K562 (cell line): ENCODE measurements at regions not wholly inside any gene's neighbourhood (a gene's known extent, or its start where the extent isn't known, plus 50 kb on each side); places are given as distances from the start of the nearest gene placed in this dataset.

Source experiments
- E4F1 ChIP-seq: fragments of 250-450 bp; sonication (Bioruptor Pico); IDR thresholded peaks from 2 replicates; pipeline ENCODE4 v1.5.0; 2021; ENCODE audit warnings: mild to moderate bottlenecking, borderline replicate concordance
- L3MBTL2 ChIP-seq: fragments of 450-650 bp; IDR thresholded peaks from 2 replicates; pipeline ENCODE4 v1.6.1; 2016; ENCODE audit warnings: mild to moderate bottlenecking, moderate library complexity
- SMARCE1 ChIP-seq: fragments of 450-650 bp; IDR thresholded peaks from 2 replicates; pipeline ENCODE4 v1.7.1; 2016; ENCODE audit warnings: mild to moderate bottlenecking
- SRSF1 ChIP-seq: fragments of 200-400 bp; formaldehyde crosslinking; IDR thresholded peaks from 2 replicates; pipeline ENCODE4 v1.6.1; 2017; ENCODE audit warnings: mild to moderate bottlenecking, low read depth, low read length, moderate library complexity
- SRSF3 ChIP-seq: fragments of 200-400 bp; formaldehyde crosslinking; IDR thresholded peaks from 2 replicates; pipeline ENCODE4 v1.6.1; 2016; ENCODE audit warnings: mild to moderate bottlenecking, low read length, moderate library complexity; ENCODE audit not compliant: insufficient read depth
- TFAM ChIP-seq: fragments of 250-450 bp; sonication (Bioruptor Pico); conservative IDR thresholded peaks from 2 replicates; pipeline ENCODE4 v1.5.0; 2021; ENCODE audit warnings: mild to moderate bottlenecking, moderate library complexity
- ZBTB26 ChIP-seq: fragments of 450-650 bp; formaldehyde crosslinking; IDR thresholded peaks from 2 replicates; pipeline ENCODE4 v1.4.0; 2022; ENCODE audit warnings: missing genetic modification characterization
- ZKSCAN1 ChIP-seq: fragments of 150-350 bp; IDR thresholded peaks from 2 replicates; pipeline ENCODE4 v1.6.1; 2016; ENCODE audit warnings: low read depth, low read length
- ZNF395 ChIP-seq: fragments of 200-800 bp; sonication (Bioruptor generic); IDR thresholded peaks from 2 replicates; pipeline ENCODE4 v1.6.1; 2017; ENCODE audit warnings: missing genetic modification characterization, missing compliant biosample characterization
- ZNF444 ChIP-seq: fragments of 250-450 bp; sonication (Bioruptor Pico); IDR thresholded peaks from 2 replicates; pipeline ENCODE4 v1.4.0; 2020; ENCODE audit warnings: mild to moderate bottlenecking, moderate library complexity
- TF ChIP-seq, protein P1 (sequence below): fragments of 250-450 bp; sonication (Bioruptor Pico); IDR thresholded peaks from 2 replicates; pipeline ENCODE4 v1.4.0; 2020; ENCODE audit warnings: mild to moderate bottlenecking, moderate library complexity, borderline replicate concordance

DNA sequence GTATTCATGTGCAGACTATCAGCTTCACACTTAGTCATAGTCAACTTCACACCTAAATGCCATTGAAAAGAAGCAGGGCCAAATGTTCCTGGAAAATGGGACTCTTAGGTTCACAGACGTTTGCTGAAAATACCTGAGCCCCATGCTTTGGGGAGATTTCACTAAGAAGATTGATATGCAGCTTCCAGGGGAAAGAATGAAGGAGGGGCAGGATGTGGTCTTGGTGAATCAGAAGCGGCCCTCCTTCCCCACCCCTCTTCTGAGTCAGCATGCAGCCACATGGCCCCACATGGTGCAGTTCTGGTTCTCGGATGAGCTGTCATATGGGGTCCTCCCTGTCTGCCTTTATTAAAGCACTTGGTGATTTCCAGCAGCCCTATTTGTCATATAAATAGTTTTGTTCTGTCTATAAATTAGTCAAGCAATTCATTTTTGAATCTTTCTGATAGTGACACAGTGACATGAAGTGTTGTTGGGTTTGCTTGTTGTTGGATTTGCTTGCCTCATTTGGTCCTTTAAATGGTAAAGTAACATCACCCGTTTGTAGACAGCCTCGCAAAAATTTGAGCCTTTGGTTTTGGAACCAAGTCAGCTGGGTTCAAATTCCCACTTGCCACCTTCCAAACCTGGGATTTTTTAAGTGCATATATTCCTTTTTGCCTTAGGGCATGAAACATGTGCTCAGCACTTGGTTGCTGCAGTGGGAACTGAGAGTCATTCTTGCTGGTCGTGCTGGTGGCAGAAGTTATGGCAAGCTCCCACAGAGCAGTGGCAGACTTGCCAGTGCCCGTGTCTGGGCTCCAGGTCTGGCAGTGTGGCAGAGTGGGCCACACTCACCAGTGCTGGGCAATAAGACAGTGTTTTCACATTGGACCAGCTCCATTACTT is 68.1 kb upstream of the CDK6 start (continued):
- TF ChIP-seq ZBTB26 (CRISPR knock-in tag) (no peak), ZKSCAN1 (no peak), SRSF1 (no peak), ZNF395 (CRISPR knock-in tag) (no peak), TFAM (CRISPR knock-in tag) (no peak), SMARCE1 (peak; percentile 81), E4F1 (no peak), L3MBTL2 (peak; percentile 96), SRSF3 (no peak), ZNF444 (CRISPR knock-in tag) (no peak)
- TF ChIP-seq, protein P1, sequence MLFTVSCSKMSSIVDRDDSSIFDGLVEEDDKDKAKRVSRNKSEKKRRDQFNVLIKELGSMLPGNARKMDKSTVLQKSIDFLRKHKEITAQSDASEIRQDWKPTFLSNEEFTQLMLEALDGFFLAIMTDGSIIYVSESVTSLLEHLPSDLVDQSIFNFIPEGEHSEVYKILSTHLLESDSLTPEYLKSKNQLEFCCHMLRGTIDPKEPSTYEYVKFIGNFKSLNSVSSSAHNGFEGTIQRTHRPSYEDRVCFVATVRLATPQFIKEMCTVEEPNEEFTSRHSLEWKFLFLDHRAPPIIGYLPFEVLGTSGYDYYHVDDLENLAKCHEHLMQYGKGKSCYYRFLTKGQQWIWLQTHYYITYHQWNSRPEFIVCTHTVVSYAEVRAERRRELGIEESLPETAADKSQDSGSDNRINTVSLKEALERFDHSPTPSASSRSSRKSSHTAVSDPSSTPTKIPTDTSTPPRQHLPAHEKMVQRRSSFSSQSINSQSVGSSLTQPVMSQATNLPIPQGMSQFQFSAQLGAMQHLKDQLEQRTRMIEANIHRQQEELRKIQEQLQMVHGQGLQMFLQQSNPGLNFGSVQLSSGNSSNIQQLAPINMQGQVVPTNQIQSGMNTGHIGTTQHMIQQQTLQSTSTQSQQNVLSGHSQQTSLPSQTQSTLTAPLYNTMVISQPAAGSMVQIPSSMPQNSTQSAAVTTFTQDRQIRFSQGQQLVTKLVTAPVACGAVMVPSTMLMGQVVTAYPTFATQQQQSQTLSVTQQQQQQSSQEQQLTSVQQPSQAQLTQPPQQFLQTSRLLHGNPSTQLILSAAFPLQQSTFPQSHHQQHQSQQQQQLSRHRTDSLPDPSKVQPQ, result no peak
